ENCODE measurements at regions not wholly inside any gene's neighbourhood (a gene's known extent, or its start where the extent isn't known, plus 50 kb on each side); places are given as distances from the start of the nearest gene placed in this dataset.

DNA sequence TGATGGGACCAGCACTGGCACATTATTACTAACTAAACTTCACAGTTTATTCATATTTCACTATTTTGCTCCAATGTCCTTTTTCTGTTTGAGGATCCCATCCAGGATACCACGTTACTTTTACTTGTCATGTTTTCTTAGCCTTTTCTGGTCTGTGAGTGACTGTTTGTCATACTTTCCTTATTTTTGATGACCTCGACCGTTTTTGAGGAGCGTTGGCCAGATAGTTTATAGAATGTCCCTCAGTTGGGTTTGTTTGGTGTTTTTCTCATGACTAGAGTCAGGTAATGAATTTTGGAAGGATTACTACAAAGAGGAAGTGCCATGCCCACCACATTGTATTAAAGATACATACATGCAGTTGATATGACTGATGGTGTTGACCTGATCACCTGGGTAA, 199.4 kb upstream of the CCND2 start:
- Histone ChIP-seq H3K27me3 (ENCODE audit: control insufficient read depth, insufficient read depth, low read length) (no peaks in the 10 kb centered on the region), H3K9me3 (ENCODE audit: control insufficient read depth, low read length) (no peaks in the 10 kb centered on the region), H2AFZ (no peak overlapping the region), H3K4me3 (ENCODE audit: low read depth, low read length) (no peak overlapping the region), H3K9ac (no peak overlapping the region), H3K4me1 (no peaks in the 10 kb centered on the region), H3K36me3 (ENCODE audit: control insufficient read depth, insufficient read depth, low read length) (no peaks in the 10 kb centered on the region), H3K79me2 (no peaks in the 10 kb centered on the region), H3K27ac (no peak overlapping the region), H3K4me2 (ENCODE audit: low read length) (no peak overlapping the region)
- TF ChIP-seq, protein P1, sequence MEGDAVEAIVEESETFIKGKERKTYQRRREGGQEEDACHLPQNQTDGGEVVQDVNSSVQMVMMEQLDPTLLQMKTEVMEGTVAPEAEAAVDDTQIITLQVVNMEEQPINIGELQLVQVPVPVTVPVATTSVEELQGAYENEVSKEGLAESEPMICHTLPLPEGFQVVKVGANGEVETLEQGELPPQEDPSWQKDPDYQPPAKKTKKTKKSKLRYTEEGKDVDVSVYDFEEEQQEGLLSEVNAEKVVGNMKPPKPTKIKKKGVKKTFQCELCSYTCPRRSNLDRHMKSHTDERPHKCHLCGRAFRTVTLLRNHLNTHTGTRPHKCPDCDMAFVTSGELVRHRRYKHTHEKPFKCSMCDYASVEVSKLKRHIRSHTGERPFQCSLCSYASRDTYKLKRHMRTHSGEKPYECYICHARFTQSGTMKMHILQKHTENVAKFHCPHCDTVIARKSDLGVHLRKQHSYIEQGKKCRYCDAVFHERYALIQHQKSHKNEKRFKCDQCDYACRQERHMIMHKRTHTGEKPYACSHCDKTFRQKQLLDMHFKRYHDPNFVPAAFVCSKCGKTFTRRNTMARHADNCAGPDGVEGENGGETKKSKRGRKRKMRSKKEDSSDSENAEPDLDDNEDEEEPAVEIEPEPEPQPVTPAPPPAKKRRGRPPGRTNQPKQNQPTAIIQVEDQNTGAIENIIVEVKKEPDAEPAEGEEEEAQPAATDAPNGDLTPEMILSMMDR (IDR thresholded peaks at IDR 0.05), result no peak

DNA sequence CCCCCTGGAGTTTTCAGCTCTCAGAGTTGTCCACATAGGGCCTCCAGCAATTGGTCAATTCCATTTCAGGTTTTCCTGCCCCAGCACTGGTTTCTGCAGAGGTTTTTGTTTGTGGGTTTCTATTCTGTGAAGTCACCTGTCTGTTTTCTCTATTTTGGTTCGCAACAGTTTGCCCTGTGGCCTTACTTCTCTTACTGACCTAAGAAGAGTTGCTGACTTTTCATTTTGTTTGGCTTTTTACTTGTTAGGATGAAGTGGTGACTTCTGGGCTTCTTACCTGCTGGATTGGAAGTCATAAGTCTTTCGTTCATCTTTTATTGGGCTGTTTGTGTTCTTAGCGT, 196.4 kb upstream of the PARP11 start:
- TF ChIP-seq, protein P1 (IDR thresholded peaks at IDR 0.05), result no peak
- H3K27ac ChIP-seq, result no peak overlapping the region

DNA sequence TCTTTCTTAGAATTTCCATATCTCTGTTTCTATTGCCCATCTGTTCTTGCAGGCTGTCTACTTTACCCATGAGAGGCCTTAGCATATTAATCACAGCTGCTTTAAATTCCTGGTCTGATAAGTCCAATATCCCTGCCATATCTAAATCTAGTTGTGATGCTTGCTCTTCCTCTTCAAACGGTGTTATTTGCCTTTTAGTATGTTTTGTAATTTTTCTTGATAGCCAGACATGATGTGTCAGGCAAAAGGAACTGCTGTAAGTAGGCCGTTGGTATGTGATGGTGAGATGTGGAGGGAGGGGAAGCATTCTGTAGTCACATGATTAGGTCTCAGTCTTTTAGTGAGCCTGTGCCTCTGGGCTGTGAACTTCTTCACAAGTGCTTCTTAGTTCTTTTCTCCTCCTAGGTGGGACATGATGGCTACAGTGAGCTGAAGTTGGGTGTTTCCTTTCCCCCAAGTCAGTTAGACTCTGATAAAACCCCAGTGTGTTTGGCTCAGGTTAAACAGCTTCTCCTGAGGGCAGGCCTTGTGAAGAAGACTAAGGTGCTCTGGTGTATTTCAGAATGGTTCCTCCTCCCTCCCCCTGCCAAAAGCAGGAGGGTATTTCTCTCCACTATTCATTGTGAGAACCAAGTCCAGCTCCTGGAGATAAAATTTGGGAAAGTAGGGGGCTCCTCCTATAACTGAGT, 195.9 kb upstream of the PARP11 start:
- no peak overlapping the region for H3K4me3 ChIP-seq (ENCODE audit: low read depth, low read length)
- no peak overlapping the region for H3K9ac ChIP-seq
- no peaks in the 10 kb centered on the region for H3K79me2 ChIP-seq
- no peaks in the 10 kb centered on the region for H3K27me3 ChIP-seq (ENCODE audit: control insufficient read depth, insufficient read depth, low read length)
- no peaks in the 10 kb centered on the region for H3K36me3 ChIP-seq (ENCODE audit: control insufficient read depth, insufficient read depth, low read length)
- no peaks in the 10 kb centered on the region for H3K9me3 ChIP-seq (ENCODE audit: control insufficient read depth, low read length)
- no peak overlapping the region for H2AFZ ChIP-seq
- H3K27ac ChIP-seq, result no peak overlapping the region
- no peaks in the 10 kb centered on the region for H3K4me1 ChIP-seq
- H3K4me2 ChIP-seq (ENCODE audit: low read length), result no peak overlapping the region
- TF ChIP-seq, protein P1 (IDR thresholded peaks at IDR 0.05), result no peak

More for the DNA sequence above, 196.4 kb upstream of the PARP11 start:
- Histone ChIP-seq H3K4me1 (no peaks in the 10 kb centered on the region), H3K79me2 (no peaks in the 10 kb centered on the region), H3K4me3 (ENCODE audit: low read depth, low read length) (no peak overlapping the region), H3K27me3 (ENCODE audit: control insufficient read depth, insufficient read depth, low read length) (no peaks in the 10 kb centered on the region), H3K36me3 (ENCODE audit: control insufficient read depth, insufficient read depth, low read length) (no peaks in the 10 kb centered on the region), H2AFZ (no peak overlapping the region), H3K9ac (no peak overlapping the region), H3K9me3 (ENCODE audit: control insufficient read depth, low read length) (no peaks in the 10 kb centered on the region), H3K4me2 (ENCODE audit: low read length) (no peak overlapping the region)

DNA sequence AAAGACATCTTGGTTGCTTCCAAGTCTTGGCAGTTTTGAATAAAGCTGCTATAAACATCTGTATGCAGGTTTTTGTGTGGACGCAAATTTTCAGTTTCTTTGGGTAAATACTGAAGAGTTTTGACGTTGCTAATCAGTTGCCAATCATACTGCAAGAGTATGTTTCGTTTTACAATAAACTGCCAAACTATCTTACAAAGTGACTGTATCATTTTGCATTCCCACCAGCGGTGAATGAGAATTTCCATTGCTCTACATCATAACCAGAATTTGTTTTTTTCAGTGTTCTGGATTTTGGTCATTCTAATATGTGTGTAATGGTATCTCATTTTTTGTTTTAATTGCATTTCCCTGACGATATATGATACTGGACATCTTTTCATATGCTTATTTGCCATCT, 190.8 kb upstream of the PARP11 start:
- H3K9ac ChIP-seq, result no peak overlapping the region
- TF ChIP-seq, protein P1 (IDR thresholded peaks at IDR 0.05), result no peak
- H3K4me1 ChIP-seq, result no peaks in the 10 kb centered on the region
- H3K36me3 ChIP-seq (ENCODE audit: control insufficient read depth, insufficient read depth, low read length), result no peaks in the 10 kb centered on the region
- H3K27me3 ChIP-seq (ENCODE audit: control insufficient read depth, insufficient read depth, low read length), result no peaks in the 10 kb centered on the region
- no peak overlapping the region for H3K27ac ChIP-seq
- no peak overlapping the region for H2AFZ ChIP-seq
- H3K4me3 ChIP-seq (ENCODE audit: low read depth, low read length), result no peak overlapping the region
- no peak overlapping the region for H3K4me2 ChIP-seq (ENCODE audit: low read length)
- H3K79me2 ChIP-seq, result no peaks in the 10 kb centered on the region
- no peaks in the 10 kb centered on the region for H3K9me3 ChIP-seq (ENCODE audit: control insufficient read depth, low read length)

DNA sequence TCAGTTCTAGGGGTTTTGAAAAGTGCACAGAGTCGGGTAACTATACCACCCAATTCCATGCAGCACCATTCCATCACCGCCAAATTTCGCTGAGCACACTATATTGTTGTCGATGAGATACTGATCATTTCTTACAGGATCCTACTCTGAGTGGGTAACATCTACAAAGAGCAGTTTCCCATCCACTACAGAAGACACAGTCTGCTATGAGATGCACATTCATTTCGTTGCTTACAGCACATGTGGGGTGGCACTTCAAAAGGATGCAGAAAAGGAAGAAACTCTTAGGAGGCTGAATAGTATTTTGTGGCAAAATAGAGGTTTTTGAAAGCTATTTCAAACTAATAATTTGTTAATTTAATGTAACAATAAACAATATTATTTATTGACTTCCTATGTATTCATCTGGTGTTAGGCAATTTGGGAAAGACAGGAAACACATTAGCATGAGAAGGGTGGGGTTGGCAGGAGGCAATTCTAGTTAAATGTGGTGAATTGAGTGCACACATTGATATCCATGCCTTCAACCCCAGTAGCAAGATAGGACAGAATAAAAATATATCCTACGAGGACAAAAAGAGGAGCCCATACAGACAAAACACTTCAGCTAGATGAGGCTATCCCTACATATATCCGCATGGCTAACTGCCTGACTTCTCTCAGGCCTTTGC, 186.8 kb upstream of the PARP11 start:
- Histone ChIP-seq H3K27ac (no peak overlapping the region), H3K9me3 (ENCODE audit: control insufficient read depth, low read length) (no peaks in the 10 kb centered on the region), H3K27me3 (ENCODE audit: control insufficient read depth, insufficient read depth, low read length) (no peaks in the 10 kb centered on the region), H3K79me2 (no peaks in the 10 kb centered on the region), H3K36me3 (ENCODE audit: control insufficient read depth, insufficient read depth, low read length) (no peaks in the 10 kb centered on the region), H3K4me2 (ENCODE audit: low read length) (no peak overlapping the region), H3K9ac (no peak overlapping the region), H2AFZ (no peak overlapping the region), H3K4me1 (no peaks in the 10 kb centered on the region), H3K4me3 (ENCODE audit: low read depth, low read length) (no peak overlapping the region)
- TF ChIP-seq, protein P1 (IDR thresholded peaks at IDR 0.05), result no peak

Data from parathyroid adenoma (tissue), 2 donors.